BJ (cell line): ENCODE measurements at regions not wholly inside any gene's neighbourhood (a gene's known extent, or its start where the extent isn't known, plus 50 kb on each side); places are given as distances from the start of the nearest gene placed in this dataset.

Source experiments
- CTCF ChIA-PET: fragments of 350-600 bp; formaldehyde crosslinking; extraction: SDS; loops from one replicate; lab custom pipeline; 2021; ENCODE audit warnings: antibody characterized with exemption, inconsistent platforms; lab: Yijun Ruan, JAX
- POLR2A ChIA-PET: fragments of 300-600 bp; sonication (Branson Sonifier 250); formaldehyde crosslinking; extraction: SDS; loops from one replicate; lab custom pipeline; 2021; ENCODE audit warnings: antibody characterized with exemption; lab: Charles Lee
- DNase-seq: peaks from one replicate; pipeline ENCODE4 v3.0.0-alpha.2; 2011; ENCODE audit warnings: low read depth
- H3K27me3 ChIP-seq: 2 replicates; pipeline ENCODE4 v1.6.0; 2011; ENCODE audit warnings: low read length; ENCODE audit not compliant: control insufficient read depth, insufficient read depth
- H3K36me3 ChIP-seq: 2 replicates; pipeline ENCODE4 v1.5.1; 2011; ENCODE audit warnings: low read length; ENCODE audit not compliant: control insufficient read depth, insufficient read depth
- H3K4me3 ChIP-seq: 2 replicates; pipeline ENCODE4 v1.5.1; 2011; ENCODE audit warnings: low read depth, mild to moderate bottlenecking, control low read depth, low read length
- TF ChIP-seq, protein P1 (sequence below): IDR thresholded peaks from 2 replicates; pipeline ENCODE4 v1.5.1; 2011; ENCODE audit warnings: low read depth, mild to moderate bottlenecking, control low read depth, inconsistent platforms, low read length, moderate library complexity; ENCODE audit not compliant: insufficient read depth

DNA sequence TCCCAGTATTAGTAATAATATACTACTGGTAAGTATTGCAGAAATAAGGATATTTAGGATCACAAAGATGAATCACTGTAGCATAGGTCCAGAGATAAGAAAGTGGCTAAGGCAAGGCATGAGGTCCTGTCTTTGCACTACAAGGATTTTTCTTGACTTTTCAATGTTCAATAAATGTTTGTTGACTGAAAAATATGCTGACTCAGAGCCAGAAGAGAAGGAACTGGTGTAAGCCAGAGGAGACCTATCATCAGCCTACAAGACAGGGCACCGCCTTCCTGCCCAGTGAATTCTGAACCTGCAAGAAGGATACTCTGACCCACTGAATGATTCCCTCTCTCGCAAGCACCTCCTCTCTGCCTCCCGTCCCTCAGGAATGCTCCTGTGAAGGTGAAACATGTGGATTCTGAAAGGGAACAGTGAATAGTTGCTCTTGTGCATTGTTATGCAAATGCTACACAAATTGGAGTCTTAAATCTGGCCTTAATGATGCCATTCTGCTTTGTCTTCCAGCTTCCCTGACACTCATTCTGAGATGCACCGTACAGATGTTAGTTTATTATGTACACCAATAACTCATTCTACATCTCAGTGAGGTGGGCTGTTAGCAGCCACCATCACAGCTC lies 540.0 kb downstream of the OMA1 start:
- no peak for DNase-seq
- Histone ChIP-seq H3K36me3 (no peaks in the 10 kb centered on the region), H3K4me3 (no peak overlapping the region), H3K27me3 (no peaks in the 10 kb centered on the region)
- ChIA-PET POLR2A (no interaction called here), CTCF (no interaction called here)
- TF ChIP-seq, protein P1, sequence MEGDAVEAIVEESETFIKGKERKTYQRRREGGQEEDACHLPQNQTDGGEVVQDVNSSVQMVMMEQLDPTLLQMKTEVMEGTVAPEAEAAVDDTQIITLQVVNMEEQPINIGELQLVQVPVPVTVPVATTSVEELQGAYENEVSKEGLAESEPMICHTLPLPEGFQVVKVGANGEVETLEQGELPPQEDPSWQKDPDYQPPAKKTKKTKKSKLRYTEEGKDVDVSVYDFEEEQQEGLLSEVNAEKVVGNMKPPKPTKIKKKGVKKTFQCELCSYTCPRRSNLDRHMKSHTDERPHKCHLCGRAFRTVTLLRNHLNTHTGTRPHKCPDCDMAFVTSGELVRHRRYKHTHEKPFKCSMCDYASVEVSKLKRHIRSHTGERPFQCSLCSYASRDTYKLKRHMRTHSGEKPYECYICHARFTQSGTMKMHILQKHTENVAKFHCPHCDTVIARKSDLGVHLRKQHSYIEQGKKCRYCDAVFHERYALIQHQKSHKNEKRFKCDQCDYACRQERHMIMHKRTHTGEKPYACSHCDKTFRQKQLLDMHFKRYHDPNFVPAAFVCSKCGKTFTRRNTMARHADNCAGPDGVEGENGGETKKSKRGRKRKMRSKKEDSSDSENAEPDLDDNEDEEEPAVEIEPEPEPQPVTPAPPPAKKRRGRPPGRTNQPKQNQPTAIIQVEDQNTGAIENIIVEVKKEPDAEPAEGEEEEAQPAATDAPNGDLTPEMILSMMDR, result no peak

DNA sequence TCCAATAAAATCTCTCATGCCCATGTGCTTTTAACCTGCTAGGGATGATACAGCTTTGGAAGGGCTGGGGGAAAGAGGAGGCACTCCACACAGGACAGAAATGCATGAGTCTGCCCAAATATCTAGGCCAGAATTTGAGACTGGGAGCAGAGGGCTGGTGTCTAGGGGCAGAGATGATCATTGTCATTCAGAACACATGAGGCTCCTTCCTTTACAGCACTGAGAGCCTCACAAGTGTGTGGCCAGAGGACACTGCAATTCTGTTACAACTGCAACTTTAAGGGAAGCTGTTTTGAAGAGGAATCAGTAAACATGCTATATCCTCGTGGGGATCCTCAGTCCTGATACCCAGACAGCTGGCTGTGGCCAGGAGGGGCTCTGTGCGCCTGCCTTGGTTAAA lies 541.3 kb downstream of the OMA1 start:
- no peak for DNase-seq
- POLR2A ChIA-PET, result no interaction called here
- CTCF ChIA-PET, result interaction anchor here (0.6 kb wide), 1 partner anchor 361 kb away, joined by 3 read pairs; no protein-coding TSS in a partner anchor
- no peaks in the 10 kb centered on the region for H3K27me3 ChIP-seq
- H3K36me3 ChIP-seq, result no peaks in the 10 kb centered on the region
- TF ChIP-seq, protein P1, result no peak
- no peak overlapping the region for H3K4me3 ChIP-seq

DNA sequence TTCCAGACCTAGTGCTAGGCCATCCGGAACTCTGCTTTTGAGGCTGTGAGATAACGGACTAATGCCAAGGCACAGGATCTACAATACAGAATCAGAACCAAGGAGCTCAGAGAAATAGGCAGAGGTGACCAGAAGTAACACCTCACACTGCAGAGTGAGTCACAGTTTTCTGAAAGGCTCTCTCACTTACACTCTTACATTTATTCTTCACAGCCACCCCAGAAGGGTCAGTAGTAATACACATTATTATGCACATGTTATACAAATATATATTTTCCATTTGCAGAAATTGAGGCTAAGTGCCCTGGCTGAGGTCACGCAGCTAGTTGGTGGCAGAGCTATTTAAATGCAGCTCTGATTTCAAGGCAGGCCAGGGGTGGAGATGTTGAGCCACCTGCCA lies 542.5 kb downstream of the OMA1 start:
- no peak for DNase-seq
- Histone ChIP-seq H3K36me3 (no peaks in the 10 kb centered on the region), H3K4me3 (no peak overlapping the region), H3K27me3 (no peaks in the 10 kb centered on the region)
- TF ChIP-seq, protein P1, result no peak
- ChIA-PET POLR2A (interaction anchor here (0.5 kb wide), 1 partner anchor 1172 kb away, joined by 3 read pairs; no protein-coding TSS in a partner anchor), CTCF (no interaction called here)

DNA sequence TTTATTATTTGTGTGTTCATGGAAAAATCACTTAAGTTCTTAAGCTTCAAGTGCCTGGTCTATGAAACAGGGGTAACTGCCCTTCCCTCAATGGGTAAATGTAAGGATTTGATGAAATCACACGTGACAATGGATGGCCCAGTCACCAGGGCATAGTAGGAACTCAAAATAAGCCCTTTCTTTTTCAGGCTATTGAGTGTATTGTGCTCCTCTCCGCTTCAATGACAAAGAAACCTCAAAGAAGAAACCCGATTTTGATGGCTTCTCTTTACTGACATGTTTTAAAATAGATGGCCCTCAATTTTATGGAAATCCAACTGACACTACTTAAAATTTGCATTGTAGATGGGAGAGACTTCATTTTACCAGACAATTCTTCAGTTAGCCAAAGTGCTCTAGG lies 543.5 kb downstream of the OMA1 start:
- Histone ChIP-seq H3K27me3 (no peaks in the 10 kb centered on the region), H3K36me3 (no peaks in the 10 kb centered on the region), H3K4me3 (no peak overlapping the region)
- no peak for DNase-seq
- TF ChIP-seq, protein P1, result no peak
- ChIA-PET CTCF (no interaction called here), POLR2A (no interaction called here)

DNA sequence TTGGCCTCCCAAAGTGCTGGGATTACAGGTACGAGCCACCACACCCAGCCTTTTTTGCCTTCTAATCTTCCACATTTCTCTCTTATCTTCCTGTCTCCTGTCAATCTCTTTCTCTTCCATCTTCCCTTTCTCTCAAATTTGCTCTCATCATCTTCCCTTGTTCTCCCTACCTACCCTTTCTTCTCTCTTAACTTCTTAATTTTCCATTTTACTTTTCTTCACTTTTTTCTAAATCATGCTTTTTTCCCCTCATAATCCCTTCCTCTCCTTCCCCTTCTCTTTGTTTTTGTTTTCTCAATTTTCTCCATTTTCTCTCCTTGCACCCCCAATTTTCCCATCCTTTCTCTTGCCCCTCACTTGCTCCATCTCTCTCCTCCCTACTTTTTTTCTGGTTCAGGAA lies 545.7 kb downstream of the OMA1 start:
- TF ChIP-seq, protein P1, result no peak
- DNase-seq, result no peak
- POLR2A ChIA-PET, result no interaction called here
- no peak overlapping the region for H3K4me3 ChIP-seq
- no peaks in the 10 kb centered on the region for H3K27me3 ChIP-seq
- CTCF ChIA-PET, result no interaction called here
- no peaks in the 10 kb centered on the region for H3K36me3 ChIP-seq
